Caki2 (cell line): ENCODE measurements at regions not wholly inside any gene's neighbourhood (a gene's known extent, or its start where the extent isn't known, plus 50 kb on each side); places are given as distances from the start of the nearest gene placed in this dataset.
"Not testable (repeated sequence)": the region's sequence is repeated elsewhere in the genome, so short reads cannot be mapped to it uniquely, and the experiment has no call there.

ENCODE experiments used
- DNase-seq: peaks from one replicate; pipeline ENCODE4 v3.0.0-alpha.2; 2015; ENCODE audit warnings: low read depth
- in situ Hi-C: cut with HindIII; loops from 2 replicates; pipeline ENCODE4 v1.10.0; 2016; ENCODE audit warnings: low sequenced_read_pairs, low pct_unique_long_range_greater_than_20kb, mixed read lengths

GRCh38 chr1:87435484-87435883 is 106.8 kb downstream of the LMO4 start:
- DNase-seq = no peak
- in situ Hi-C loops = no loop called here

- in situ Hi-C loops = not testable (repeated sequence)
Measured at GRCh38 chr1:87436115-87436514, 107.4 kb downstream of the LMO4 start.

GRCh38 chr1:87436534-87436933 is 107.9 kb downstream of the LMO4 start:
- in situ Hi-C loops = no loop called here
- no peak for DNase-seq

More at GRCh38 chr1:87436115-87436514, 107.4 kb downstream of the LMO4 start:
- not testable (repeated sequence) for DNase-seq

GRCh38 chr1:87437663-87438295 is 109.1 kb downstream of the LMO4 start:
- no peak for DNase-seq
- in situ Hi-C loops = no loop called here

GRCh38 chr1:87439821-87440220 is 111.1 kb downstream of the LMO4 start:
- no peak for DNase-seq
- in situ Hi-C loops = no loop called here

- in situ Hi-C loops = no loop called here
- no peak for DNase-seq
Measured at GRCh38 chr1:87449348-87449963, 120.8 kb downstream of the LMO4 start.

- DNase-seq = no peak
- in situ Hi-C loops = no loop called here
Measured at GRCh38 chr1:87450136-87450535, 121.5 kb downstream of the LMO4 start.

- no peak for DNase-seq
- in situ Hi-C loops = no loop called here
Measured at GRCh38 chr1:87450615-87451209, 122.0 kb downstream of the LMO4 start.

- in situ Hi-C loops = no loop called here
- no peak for DNase-seq
Measured at GRCh38 chr1:87451229-87451920, 122.7 kb downstream of the LMO4 start.

GRCh38 chr1:87452648-87453047 is 124.0 kb downstream of the LMO4 start:
- in situ Hi-C loops = no loop called here
- DNase-seq = no peak

GRCh38 chr1:87457408-87457807 is 128.7 kb downstream of the LMO4 start:
- in situ Hi-C loops = no loop called here
- DNase-seq = no peak

- in situ Hi-C loops = no loop called here
- DNase-seq = no peak
Measured at GRCh38 chr1:87462894-87463293, 134.2 kb downstream of the LMO4 start.

GRCh38 chr1:87464022-87464490 is 135.4 kb downstream of the LMO4 start:
- in situ Hi-C loops = no loop called here

GRCh38 chr1:87466621-87467020 is 137.9 kb downstream of the LMO4 start:
- in situ Hi-C loops = no loop called here
- DNase-seq = no peak

More at GRCh38 chr1:87464022-87464490, 135.4 kb downstream of the LMO4 start:
- DNase-seq = no peak

GRCh38 chr1:87472716-87473115 is 144.0 kb downstream of the LMO4 start:
- DNase-seq = no peak
- in situ Hi-C loops = no loop called here

- no peak for DNase-seq
- in situ Hi-C loops = no loop called here
Measured at GRCh38 chr1:87473203-87473661, 144.6 kb downstream of the LMO4 start.

- in situ Hi-C loops = no loop called here
- no peak for DNase-seq
Measured at GRCh38 chr1:87474098-87474497, 145.4 kb downstream of the LMO4 start.

- DNase-seq = no peak
- in situ Hi-C loops = no loop called here
Measured at GRCh38 chr1:87478231-87478630, 149.6 kb downstream of the LMO4 start.

- in situ Hi-C loops = no loop called here
Measured at GRCh38 chr1:87495147-87495546, 166.5 kb downstream of the LMO4 start.

More at GRCh38 chr1:87495147-87495546, 166.5 kb downstream of the LMO4 start:
- no peak for DNase-seq
